Cardiac muscle cell (in vitro differentiated cells and primary cell): ENCODE measurements at regions not wholly inside any gene's neighbourhood (a gene's known extent, or its start where the extent isn't known, plus 50 kb on each side); places are given as distances from the start of the nearest gene placed in this dataset.

Experiments used
- DNase-seq, 2 donors: peaks; one replicate each; pipeline versions ENCODE4 v3.0.0 to v3.0.0-alpha.2; 2010 to 2017; ENCODE audit warnings: low read depth in 1 of 2, low spot score in 1 of 2
- H3K27ac ChIP-seq: fragments of 200-600 bp; sonication (generic); 2 replicates; pipeline ENCODE4 v1.5.1; 2016
- H3K27me3 ChIP-seq: fragments of 200-600 bp; sonication (generic); 2 replicates; pipeline ENCODE4 v1.6.0; 2016; ENCODE audit warnings: control low read depth
- H3K36me3 ChIP-seq: fragments of 200-600 bp; sonication (generic); 2 replicates; pipeline ENCODE4 v1.5.1; 2016; ENCODE audit warnings: control low read depth
- H3K4me1 ChIP-seq: fragments of 200-600 bp; sonication (generic); 2 replicates; pipeline ENCODE4 v1.8.1; 2017; ENCODE audit warnings: low read depth, mild to moderate bottlenecking, mixed run types
- H3K4me3 ChIP-seq: fragments of 200-600 bp; sonication (generic); 2 replicates; pipeline ENCODE4 v1.5.1; 2016; ENCODE audit warnings: mild to moderate bottlenecking
- H3K9me3 ChIP-seq: fragments of 200-600 bp; sonication (generic); 2 replicates; pipeline ENCODE4 v1.5.1; 2017; ENCODE audit warnings: low read depth, mild to moderate bottlenecking, control low read depth
- TF ChIP-seq, protein P1 (sequence below): IDR thresholded peaks from 2 replicates; pipeline ENCODE4 v1.5.1; 2012; ENCODE audit warnings: low read depth, mild to moderate bottlenecking, low read length

DNA sequence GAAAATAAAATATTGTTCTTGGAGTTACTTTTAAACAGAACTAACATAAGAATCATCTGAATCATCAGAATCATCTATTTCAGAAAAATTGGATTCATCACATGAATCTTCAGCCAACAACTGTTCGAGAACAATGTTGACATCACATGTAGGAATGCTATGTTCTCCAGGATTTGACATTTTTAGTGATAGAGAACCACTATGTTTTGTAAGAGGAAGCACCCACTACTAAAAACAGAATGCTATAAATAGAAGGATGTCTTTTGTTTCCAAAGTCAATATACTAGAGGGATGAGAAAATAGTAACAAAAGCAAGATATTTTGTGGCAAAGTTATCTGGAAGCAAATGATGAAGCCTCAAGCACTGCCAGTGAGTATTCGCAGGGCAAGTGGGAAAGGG lies 263.4 kb upstream of the DDI1 start:
- H3K27me3 ChIP-seq: no peaks in the 10 kb centered on the region
- no peaks in the 10 kb centered on the region for H3K36me3 ChIP-seq
- TF ChIP-seq, protein P1, sequence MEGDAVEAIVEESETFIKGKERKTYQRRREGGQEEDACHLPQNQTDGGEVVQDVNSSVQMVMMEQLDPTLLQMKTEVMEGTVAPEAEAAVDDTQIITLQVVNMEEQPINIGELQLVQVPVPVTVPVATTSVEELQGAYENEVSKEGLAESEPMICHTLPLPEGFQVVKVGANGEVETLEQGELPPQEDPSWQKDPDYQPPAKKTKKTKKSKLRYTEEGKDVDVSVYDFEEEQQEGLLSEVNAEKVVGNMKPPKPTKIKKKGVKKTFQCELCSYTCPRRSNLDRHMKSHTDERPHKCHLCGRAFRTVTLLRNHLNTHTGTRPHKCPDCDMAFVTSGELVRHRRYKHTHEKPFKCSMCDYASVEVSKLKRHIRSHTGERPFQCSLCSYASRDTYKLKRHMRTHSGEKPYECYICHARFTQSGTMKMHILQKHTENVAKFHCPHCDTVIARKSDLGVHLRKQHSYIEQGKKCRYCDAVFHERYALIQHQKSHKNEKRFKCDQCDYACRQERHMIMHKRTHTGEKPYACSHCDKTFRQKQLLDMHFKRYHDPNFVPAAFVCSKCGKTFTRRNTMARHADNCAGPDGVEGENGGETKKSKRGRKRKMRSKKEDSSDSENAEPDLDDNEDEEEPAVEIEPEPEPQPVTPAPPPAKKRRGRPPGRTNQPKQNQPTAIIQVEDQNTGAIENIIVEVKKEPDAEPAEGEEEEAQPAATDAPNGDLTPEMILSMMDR: no peak
- DNase-seq: peak in 1 of 2 donors; percentile 95
- no peaks in the 10 kb centered on the region for H3K9me3 ChIP-seq
- no peaks in the 10 kb centered on the region for H3K4me1 ChIP-seq
- no peak overlapping the region for H3K27ac ChIP-seq
- no peak overlapping the region for H3K4me3 ChIP-seq

DNA sequence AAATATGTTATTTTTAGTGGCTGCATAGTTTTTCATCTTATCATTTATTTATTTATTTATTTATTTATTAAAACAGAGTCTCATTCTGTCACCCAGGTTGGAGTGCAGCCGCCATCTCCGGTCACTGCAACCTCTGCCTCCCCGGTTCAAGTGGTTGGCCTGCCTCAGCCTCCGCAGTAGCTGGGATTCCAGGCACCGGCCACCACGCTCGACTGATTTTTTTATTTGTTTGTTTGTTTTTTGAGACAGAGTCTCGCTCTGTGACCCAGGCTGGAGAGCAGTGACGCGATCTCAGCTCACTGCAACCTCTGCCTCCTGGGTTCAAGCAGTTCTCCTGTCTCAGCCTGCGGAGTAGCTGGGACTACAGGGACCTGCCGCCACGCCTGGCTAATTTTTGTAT lies 262.9 kb upstream of the DDI1 start:
- H3K27ac ChIP-seq: no peak overlapping the region
- H3K27me3 ChIP-seq: no peaks in the 10 kb centered on the region
- DNase-seq: no peak
- TF ChIP-seq, protein P1: no peak
- H3K36me3 ChIP-seq: no peaks in the 10 kb centered on the region
- H3K4me3 ChIP-seq: no peak overlapping the region
- H3K9me3 ChIP-seq: no peaks in the 10 kb centered on the region
- no peaks in the 10 kb centered on the region for H3K4me1 ChIP-seq

DNA sequence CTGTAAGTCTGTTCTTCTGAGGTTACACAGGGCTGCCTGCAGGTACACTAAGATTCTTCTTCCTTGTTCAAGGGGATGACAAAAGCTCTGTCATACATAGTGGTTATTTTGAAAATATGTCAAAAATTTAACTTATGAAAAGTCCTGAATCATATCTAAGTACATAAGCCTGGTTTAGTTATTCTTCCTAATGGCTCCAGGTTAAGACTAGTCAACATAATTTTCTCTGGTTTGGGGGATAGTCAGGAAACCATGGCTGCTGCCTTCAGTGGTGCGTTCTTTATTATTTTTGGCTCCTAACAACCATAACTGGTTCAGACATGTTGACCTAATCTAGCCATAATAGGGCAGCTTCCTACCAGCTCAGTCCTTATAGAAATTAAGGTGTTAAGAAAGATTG lies 257.4 kb upstream of the DDI1 start:
- no peak for DNase-seq
- H3K4me3 ChIP-seq: no peak overlapping the region
- H3K36me3 ChIP-seq: no peaks in the 10 kb centered on the region
- no peaks in the 10 kb centered on the region for H3K27me3 ChIP-seq
- TF ChIP-seq, protein P1: no peak
- H3K9me3 ChIP-seq: no peaks in the 10 kb centered on the region
- H3K27ac ChIP-seq: no peak overlapping the region
- H3K4me1 ChIP-seq: no peaks in the 10 kb centered on the region

DNA sequence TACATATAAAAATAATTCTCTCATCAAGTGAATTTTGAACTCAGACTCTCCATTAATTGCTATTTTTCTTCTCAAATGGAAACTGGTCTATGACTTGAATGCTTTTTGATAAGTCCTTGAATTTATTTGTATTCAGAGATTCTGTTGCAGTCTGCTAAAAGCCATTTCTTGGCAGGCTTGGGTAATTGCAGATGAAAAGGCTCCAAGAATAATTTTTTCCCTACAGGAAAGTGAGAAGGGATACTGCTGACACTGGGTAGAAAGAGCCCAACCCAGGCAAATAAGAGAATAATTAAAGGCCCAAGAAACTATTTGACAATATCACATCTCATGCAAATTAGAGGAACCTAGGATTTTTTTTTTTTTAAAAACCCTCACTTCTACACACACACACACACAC lies 246.5 kb upstream of the DDI1 start:
- Histone ChIP-seq H3K27ac (no peak overlapping the region), H3K36me3 (no peaks in the 10 kb centered on the region), H3K4me3 (no peak overlapping the region), H3K27me3 (no peaks in the 10 kb centered on the region), H3K4me1 (no peaks in the 10 kb centered on the region), H3K9me3 (no peaks in the 10 kb centered on the region)
- TF ChIP-seq, protein P1: no peak
- peak in 1 of 2 donors; percentile 38 for DNase-seq

DNA sequence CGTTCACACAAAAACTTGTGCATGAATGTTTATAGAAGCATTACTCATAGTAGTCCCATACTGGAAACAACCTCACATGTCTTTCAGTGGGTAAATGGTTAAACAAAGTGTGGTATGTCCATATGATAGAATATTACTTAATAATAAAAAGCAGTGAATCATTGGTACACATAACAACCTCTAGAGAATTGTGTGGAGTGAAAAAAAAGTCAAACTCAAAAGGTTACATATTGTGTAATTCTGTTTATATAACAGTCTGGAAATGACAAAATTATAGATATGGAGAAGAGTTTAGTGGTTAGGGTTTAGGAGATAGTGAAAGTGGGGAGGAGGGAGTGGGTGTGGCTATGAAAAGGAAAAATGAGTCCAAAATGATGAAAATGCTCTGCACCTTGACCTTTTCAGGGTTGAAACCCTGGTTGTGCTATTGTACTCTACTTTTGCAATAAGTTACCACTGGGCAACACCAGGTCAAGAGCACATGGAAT lies 243.4 kb upstream of the DDI1 start:
- TF ChIP-seq, protein P1: no peak
- no peaks in the 10 kb centered on the region for H3K4me1 ChIP-seq
- DNase-seq: peak in 1 of 2 donors; percentile 78
- no peak overlapping the region for H3K27ac ChIP-seq
- H3K36me3 ChIP-seq: no peaks in the 10 kb centered on the region
- H3K4me3 ChIP-seq: no peak overlapping the region
- H3K9me3 ChIP-seq: no peaks in the 10 kb centered on the region
- no peaks in the 10 kb centered on the region for H3K27me3 ChIP-seq

DNA sequence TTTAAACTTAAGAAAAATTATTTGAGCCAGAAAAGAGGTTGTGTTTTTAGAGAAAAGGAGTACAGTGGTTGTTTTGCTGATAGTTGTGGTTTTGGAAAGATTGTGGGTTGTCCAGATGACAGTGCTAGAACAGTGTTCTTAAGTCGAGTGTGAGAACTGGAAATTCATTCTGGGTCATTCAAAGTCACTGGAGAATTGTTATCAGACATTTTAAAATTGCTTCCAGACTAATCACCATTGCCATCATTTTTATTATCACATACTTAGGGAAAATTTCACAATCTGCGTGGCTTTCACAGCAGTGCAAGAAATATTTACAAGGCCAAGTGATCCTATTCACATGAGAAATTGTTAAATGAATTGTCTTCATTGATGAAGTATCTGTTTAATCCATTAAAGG lies 242.2 kb upstream of the DDI1 start:
- H3K27me3 ChIP-seq: no peaks in the 10 kb centered on the region
- no peak overlapping the region for H3K27ac ChIP-seq
- DNase-seq: peak in 1 of 2 donors; percentile 89

More for the DNA sequence above, 242.2 kb upstream of the DDI1 start:
- H3K4me1 ChIP-seq: no peaks in the 10 kb centered on the region
- TF ChIP-seq, protein P1: no peak
- no peak overlapping the region for H3K4me3 ChIP-seq
- H3K36me3 ChIP-seq: no peaks in the 10 kb centered on the region
- H3K9me3 ChIP-seq: no peaks in the 10 kb centered on the region
